ENCODE measurements at regions not wholly inside any gene's neighbourhood (a gene's known extent, or its start where the extent isn't known, plus 50 kb on each side); places are given as distances from the start of the nearest gene placed in this dataset.

- DNase-seq (ENCODE audit: extremely low read depth in 1 of 2, low read depth in 1 of 2) = no peak
Observed at GRCh38 chr16:85383836-85384832, 229.0 kb upstream of the GSE1 start.

- DNase-seq (ENCODE audit: extremely low read depth in 1 of 2, low read depth in 1 of 2) = no peak
Observed at GRCh38 chr16:85384833-85385462, 228.2 kb upstream of the GSE1 start.

GRCh38 chr16:85385463-85386331 is 227.4 kb upstream of the GSE1 start:
- DNase-seq (ENCODE audit: extremely low read depth in 1 of 2, low read depth in 1 of 2) = no peak

- no peak for DNase-seq (ENCODE audit: extremely low read depth in 1 of 2, low read depth in 1 of 2)
Observed at GRCh38 chr16:85386467-85387170, 226.5 kb upstream of the GSE1 start.

- no peak for DNase-seq (ENCODE audit: extremely low read depth in 1 of 2, low read depth in 1 of 2)
Observed at GRCh38 chr16:85387171-85387507, 226.0 kb upstream of the GSE1 start.

- DNase-seq (ENCODE audit: extremely low read depth in 1 of 2, low read depth in 1 of 2) = no peak
Observed at GRCh38 chr16:85387731-85388295, 225.3 kb upstream of the GSE1 start.

GRCh38 chr16:85389679-85390470 is 223.2 kb upstream of the GSE1 start:
- DNase-seq (ENCODE audit: extremely low read depth in 1 of 2, low read depth in 1 of 2) = no peak

- DNase-seq (ENCODE audit: extremely low read depth in 1 of 2, low read depth in 1 of 2) = no peak
Observed at GRCh38 chr16:85390511-85391174, 222.5 kb upstream of the GSE1 start.

GRCh38 chr16:85391175-85391707 is 221.9 kb upstream of the GSE1 start:
- DNase-seq (ENCODE audit: extremely low read depth in 1 of 2, low read depth in 1 of 2) = no peak

- DNase-seq (ENCODE audit: extremely low read depth in 1 of 2, low read depth in 1 of 2) = no peak
Observed at GRCh38 chr16:85391769-85392583, 221.1 kb upstream of the GSE1 start.

- no peak for DNase-seq (ENCODE audit: extremely low read depth in 1 of 2, low read depth in 1 of 2)
Observed at GRCh38 chr16:85392756-85393673, 220.1 kb upstream of the GSE1 start.

GRCh38 chr16:85393674-85394451 is 219.3 kb upstream of the GSE1 start:
- DNase-seq (ENCODE audit: extremely low read depth in 1 of 2, low read depth in 1 of 2) = peak; percentile 17 to 55

GRCh38 chr16:85394456-85395206 is 218.5 kb upstream of the GSE1 start:
- no peak for DNase-seq (ENCODE audit: extremely low read depth in 1 of 2, low read depth in 1 of 2)

- no peak for DNase-seq (ENCODE audit: extremely low read depth in 1 of 2, low read depth in 1 of 2)
Observed at GRCh38 chr16:85395207-85395912, 217.8 kb upstream of the GSE1 start.
